ENCODE measurements at regions not wholly inside any gene's neighbourhood (a gene's known extent, or its start where the extent isn't known, plus 50 kb on each side); places are given as distances from the start of the nearest gene placed in this dataset.
"Not testable (repeated sequence)": the region's sequence is repeated elsewhere in the genome, so short reads cannot be mapped to it uniquely, and the experiment has no call there.

- no peak overlapping the region for H3K4me3 ChIP-seq (replicated peaks; ENCODE audit: low read depth, low read length)
- DNase-seq (ENCODE audit: extremely low read depth, low read depth), result no peak
- no peak for TF ChIP-seq CTCF (IDR thresholded peaks at IDR 0.05; ENCODE audit: low read depth, low read length, missing control alignments)
These were observed 79.1 kb upstream of the FAN1 start for GRCh38 chr15:30824518-30825195.

GRCh38 chr15:30827625-30828303, 76.0 kb upstream of the FAN1 start:
- H3K4me3 ChIP-seq (replicated peaks; ENCODE audit: low read depth, low read length), result no peak overlapping the region
- TF ChIP-seq CTCF (IDR thresholded peaks at IDR 0.05; ENCODE audit: low read depth, low read length, missing control alignments), result no peak
- DNase-seq (ENCODE audit: extremely low read depth, low read depth), result no peak

- not testable (repeated sequence) for DNase-seq (ENCODE audit: extremely low read depth, low read depth); H3K4me3 ChIP-seq (replicated peaks; ENCODE audit: low read depth, low read length)
These were observed 75.4 kb upstream of the FAN1 start for GRCh38 chr15:30828304-30828639.

GRCh38 chr15:30830961-30831360, 72.8 kb upstream of the FAN1 start:
- no peak overlapping the region for H3K4me3 ChIP-seq (replicated peaks; ENCODE audit: low read depth, low read length)
- DNase-seq (ENCODE audit: extremely low read depth, low read depth), result no peak
- no peak for TF ChIP-seq CTCF (IDR thresholded peaks at IDR 0.05; ENCODE audit: low read depth, low read length, missing control alignments)

- not testable (repeated sequence) for H3K4me3 ChIP-seq (replicated peaks; ENCODE audit: low read depth, low read length); DNase-seq (ENCODE audit: extremely low read depth, low read depth)
These were observed 70.3 kb upstream of the FAN1 start for GRCh38 chr15:30833379-30833778.

- DNase-seq (ENCODE audit: extremely low read depth, low read depth); H3K4me3 ChIP-seq (replicated peaks; ENCODE audit: low read depth, low read length): not testable (repeated sequence)
These were observed 62.1 kb upstream of the FAN1 start for GRCh38 chr15:30841639-30842038.

- not testable (repeated sequence) for DNase-seq (ENCODE audit: extremely low read depth, low read depth); H3K4me3 ChIP-seq (replicated peaks; ENCODE audit: low read depth, low read length)
These were observed 60.8 kb upstream of the FAN1 start for GRCh38 chr15:30842798-30843472.

- not testable (repeated sequence) for DNase-seq (ENCODE audit: extremely low read depth, low read depth); H3K4me3 ChIP-seq (replicated peaks; ENCODE audit: low read depth, low read length)
These were observed 58.2 kb upstream of the FAN1 start for GRCh38 chr15:30845536-30845935.

All from HFF-Myc (cell line).